Germinal center (tissue), 1 donor: ENCODE measurements at regions not wholly inside any gene's neighbourhood (a gene's known extent, or its start where the extent isn't known, plus 50 kb on each side); places are given as distances from the start of the nearest gene placed in this dataset.

Experiments
- DNase-seq: peaks from one replicate; pipeline ENCODE4 v3.0.0; 2012; ENCODE audit warnings: mixed read lengths, low spot score

GRCh38 chr5:38753141-38753540, 92.7 kb upstream of the OSMR start:
- no peak for DNase-seq

- no peak for DNase-seq
These were observed 92.0 kb upstream of the OSMR start for GRCh38 chr5:38753776-38754175.

- no peak for DNase-seq
These were observed 90.6 kb upstream of the OSMR start for GRCh38 chr5:38755181-38755580.

- DNase-seq: no peak
These were observed 89.7 kb upstream of the OSMR start for GRCh38 chr5:38756068-38756467.

- DNase-seq: no peak
These were observed 88.2 kb upstream of the OSMR start for GRCh38 chr5:38757451-38758245.

- no peak for DNase-seq
These were observed 86.8 kb upstream of the OSMR start for GRCh38 chr5:38758774-38759600.

GRCh38 chr5:38764937-38765391, 80.8 kb upstream of the OSMR start:
- no peak for DNase-seq

GRCh38 chr5:38765399-38765861, 80.4 kb upstream of the OSMR start:
- DNase-seq: no peak

GRCh38 chr5:38766151-38766550, 79.7 kb upstream of the OSMR start:
- no peak for DNase-seq

GRCh38 chr5:38768412-38769211, 77.2 kb upstream of the OSMR start:
- no peak for DNase-seq

- no peak for DNase-seq
These were observed 73.3 kb upstream of the OSMR start for GRCh38 chr5:38772471-38772870.

GRCh38 chr5:38775218-38775840, 70.5 kb upstream of the OSMR start:
- DNase-seq: no peak

GRCh38 chr5:38776149-38776896, 69.5 kb upstream of the OSMR start:
- no peak for DNase-seq

- DNase-seq: no peak
These were observed 68.7 kb upstream of the OSMR start for GRCh38 chr5:38777111-38777510.

- no peak for DNase-seq
These were observed 65.5 kb upstream of the OSMR start for GRCh38 chr5:38780316-38780715.

- no peak for DNase-seq
These were observed 64.9 kb upstream of the OSMR start for GRCh38 chr5:38780945-38781344.

- DNase-seq: no peak
These were observed 63.5 kb upstream of the OSMR start for GRCh38 chr5:38782180-38782835.

GRCh38 chr5:38783011-38783561, 62.7 kb upstream of the OSMR start:
- DNase-seq: no peak

GRCh38 chr5:38789134-38789533, 56.7 kb upstream of the OSMR start:
- DNase-seq: no peak

- DNase-seq: no peak
These were observed 56.0 kb upstream of the OSMR start for GRCh38 chr5:38789777-38790176.
